ENCODE measurements at regions not wholly inside any gene's neighbourhood (a gene's known extent, or its start where the extent isn't known, plus 50 kb on each side); places are given as distances from the start of the nearest gene placed in this dataset.

- DNase-seq (ENCODE audit: low spot score), result no peak
These were observed 833.6 kb upstream of the AGA start for GRCh38 chr4:178275671-178276360.

GRCh38 chr4:178280362-178280761, 838.1 kb upstream of the AGA start:
- no peak for DNase-seq (ENCODE audit: low spot score)

GRCh38 chr4:178288462-178288861, 846.2 kb upstream of the AGA start:
- DNase-seq (ENCODE audit: low spot score), result no peak

GRCh38 chr4:178293601-178294000, 851.4 kb upstream of the AGA start:
- no peak for DNase-seq (ENCODE audit: low spot score)

GRCh38 chr4:178296669-178297068, 854.4 kb upstream of the AGA start:
- no peak for DNase-seq (ENCODE audit: low spot score)

GRCh38 chr4:178306565-178306964, 864.3 kb upstream of the AGA start:
- DNase-seq (ENCODE audit: low spot score), result no peak

GRCh38 chr4:178309890-178310289, 867.7 kb upstream of the AGA start:
- no peak for DNase-seq (ENCODE audit: low spot score)

GRCh38 chr4:178311997-178312396, 869.8 kb upstream of the AGA start:
- DNase-seq (ENCODE audit: low spot score), result no peak

GRCh38 chr4:178314287-178314686, 872.0 kb upstream of the AGA start:
- no peak for DNase-seq (ENCODE audit: low spot score)

- DNase-seq (ENCODE audit: low spot score), result no peak
These were observed 874.0 kb upstream of the AGA start for GRCh38 chr4:178316211-178316610.

GRCh38 chr4:178320003-178320402, 877.8 kb upstream of the AGA start:
- DNase-seq (ENCODE audit: low spot score), result no peak

GRCh38 chr4:178322524-178323183, 880.4 kb upstream of the AGA start:
- DNase-seq (ENCODE audit: low spot score), result no peak

- no peak for DNase-seq (ENCODE audit: low spot score)
These were observed 887.1 kb upstream of the AGA start for GRCh38 chr4:178329226-178329872.

GRCh38 chr4:178333355-178333754, 891.1 kb upstream of the AGA start:
- no peak for DNase-seq (ENCODE audit: low spot score)

GRCh38 chr4:178339769-178340168, 897.5 kb upstream of the AGA start:
- DNase-seq (ENCODE audit: low spot score), result no peak

- no peak for DNase-seq (ENCODE audit: low spot score)
These were observed 898.2 kb upstream of the AGA start for GRCh38 chr4:178340468-178340867.

GRCh38 chr4:178344096-178344495, 901.9 kb upstream of the AGA start:
- no peak for DNase-seq (ENCODE audit: low spot score)

- DNase-seq (ENCODE audit: low spot score), result no peak
These were observed 904.9 kb upstream of the AGA start for GRCh38 chr4:178347111-178347510.

GRCh38 chr4:178349601-178350000, 907.4 kb upstream of the AGA start:
- no peak for DNase-seq (ENCODE audit: low spot score)

- no peak for DNase-seq (ENCODE audit: low spot score)
These were observed 908.9 kb upstream of the AGA start for GRCh38 chr4:178351185-178351584.

- no peak for DNase-seq (ENCODE audit: low spot score)
These were observed 914.5 kb upstream of the AGA start for GRCh38 chr4:178356725-178357124.

GRCh38 chr4:178385481-178385880, 943.2 kb upstream of the AGA start:
- no peak for DNase-seq (ENCODE audit: low spot score)

- DNase-seq (ENCODE audit: low spot score), result no peak
These were observed 945.5 kb upstream of the AGA start for GRCh38 chr4:178387756-178388155.

Measured in germinal center (tissue), 1 donor.